ENCODE measurements at regions not wholly inside any gene's neighbourhood (a gene's known extent, or its start where the extent isn't known, plus 50 kb on each side); places are given as distances from the start of the nearest gene placed in this dataset.

DNA sequence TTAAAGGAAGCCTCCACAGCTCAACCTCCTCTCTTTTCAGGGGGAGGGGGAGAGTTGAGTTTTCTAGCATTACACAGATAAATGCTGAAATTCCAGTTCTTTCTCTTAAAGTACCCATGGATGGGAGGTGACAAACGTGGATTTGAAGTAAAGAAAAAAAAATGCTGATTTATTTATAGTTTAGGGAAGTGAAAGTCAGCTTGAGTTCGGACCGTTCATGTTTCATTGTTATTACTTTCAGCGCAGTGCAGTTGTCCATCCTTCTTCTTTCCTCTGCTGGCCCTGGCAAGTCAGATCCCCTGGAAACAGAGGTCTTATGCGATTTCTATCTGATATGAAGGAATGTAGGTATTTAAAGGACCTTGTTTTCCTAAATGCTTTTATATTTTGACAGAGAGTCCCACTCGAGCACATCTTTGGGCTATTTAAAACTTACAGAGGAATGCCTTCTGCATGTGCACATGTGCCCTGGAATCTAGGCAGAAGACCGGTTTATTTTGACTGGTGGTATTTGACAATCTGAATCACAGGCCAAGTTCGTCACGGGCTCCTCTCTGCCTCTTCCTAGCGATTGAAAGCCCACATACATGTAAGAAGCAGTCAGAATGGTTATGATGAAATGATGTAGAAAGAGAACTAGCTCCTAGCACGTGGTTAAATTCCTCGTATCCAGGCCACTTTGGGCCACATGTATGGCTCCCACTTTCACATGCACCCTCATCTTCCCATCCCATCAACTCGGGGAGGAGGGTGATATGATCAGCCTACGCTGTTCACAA is 385.2 kb upstream of the KLF4 start:
- Histone ChIP-seq H3K9ac (ENCODE audit: low read length) (no peak overlapping the region), H3K4me1 (ENCODE audit: control insufficient read depth, insufficient read depth, low read length) (no peaks in the 10 kb centered on the region), H3K36me3 (ENCODE audit: control insufficient read depth, insufficient read depth, low read length) (no peaks in the 10 kb centered on the region), H3K9me3 (ENCODE audit: control insufficient read depth, low read length) (no peaks in the 10 kb centered on the region), H3K27me3 (ENCODE audit: control insufficient read depth, insufficient read depth, low read length) (no peaks in the 10 kb centered on the region), H3K4me3 (ENCODE audit: low read length) (no peak overlapping the region)

DNA sequence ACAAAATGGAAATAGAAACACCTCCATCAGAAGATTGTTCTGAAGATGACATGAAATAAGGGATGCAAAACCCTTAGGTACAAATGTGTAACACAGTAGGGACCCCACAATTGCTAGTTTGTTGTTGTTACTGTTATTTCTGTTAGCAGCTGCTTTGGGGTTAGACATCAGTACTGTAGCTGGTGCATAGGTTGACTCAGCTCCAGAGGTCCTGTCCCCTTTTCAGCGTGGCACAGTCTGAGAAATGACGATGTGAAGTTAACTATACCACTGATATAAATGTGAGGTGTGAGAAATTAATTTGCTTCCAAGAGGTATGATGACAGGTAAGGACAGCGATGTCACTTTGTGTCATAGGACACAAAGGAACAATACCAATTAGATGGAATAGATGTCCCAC is 384.6 kb upstream of the KLF4 start:
- Histone ChIP-seq H3K4me1 (ENCODE audit: control insufficient read depth, insufficient read depth, low read length) (no peaks in the 10 kb centered on the region), H3K9me3 (ENCODE audit: control insufficient read depth, low read length) (no peaks in the 10 kb centered on the region), H3K9ac (ENCODE audit: low read length) (no peak overlapping the region), H3K4me3 (ENCODE audit: low read length) (no peak overlapping the region), H3K27me3 (ENCODE audit: control insufficient read depth, insufficient read depth, low read length) (no peaks in the 10 kb centered on the region), H3K36me3 (ENCODE audit: control insufficient read depth, insufficient read depth, low read length) (no peaks in the 10 kb centered on the region)

DNA sequence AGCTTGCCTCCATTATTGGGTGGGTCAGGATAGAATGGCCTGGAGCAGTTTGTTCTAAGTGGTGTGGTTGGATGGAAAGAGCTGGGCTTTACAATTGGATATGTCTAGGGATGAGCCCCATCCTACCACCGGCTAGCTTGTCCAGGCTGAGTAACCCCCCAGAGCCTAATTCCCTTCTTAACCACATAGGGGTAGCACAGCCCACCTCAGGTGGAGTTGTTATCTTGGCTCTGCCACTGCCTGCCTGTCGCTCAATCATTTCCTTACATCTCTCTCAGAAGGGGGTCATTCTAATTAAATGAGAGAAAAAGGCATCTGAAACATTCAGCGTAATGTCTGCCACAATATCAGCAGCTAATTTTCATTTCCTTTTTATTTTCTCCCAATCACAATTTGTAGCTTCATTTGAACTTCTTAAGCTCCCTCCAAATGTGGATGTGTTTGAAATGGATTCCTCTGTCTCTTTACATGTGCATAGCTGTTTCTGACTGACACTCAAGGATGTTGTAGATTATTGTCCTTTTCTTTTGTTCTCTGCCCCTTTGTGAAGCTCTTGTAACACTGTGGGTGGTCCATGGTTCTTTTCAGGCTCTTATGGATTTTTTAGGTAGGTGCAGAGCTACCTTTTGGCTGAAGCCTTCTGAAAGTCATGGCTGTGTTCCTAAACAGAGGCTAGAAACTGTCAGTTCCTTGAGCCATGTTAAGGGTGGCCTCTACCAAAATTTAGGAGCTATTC is 383.1 kb upstream of the KLF4 start:
- no peaks in the 10 kb centered on the region for H3K27me3 ChIP-seq (ENCODE audit: control insufficient read depth, insufficient read depth, low read length)
- H3K9me3 ChIP-seq (ENCODE audit: control insufficient read depth, low read length): no peaks in the 10 kb centered on the region
- no peak overlapping the region for H3K9ac ChIP-seq (ENCODE audit: low read length)
- peaks cover 3% of the 10 kb centered on the region for H3K4me1 ChIP-seq (ENCODE audit: control insufficient read depth, insufficient read depth, low read length)
- H3K36me3 ChIP-seq (ENCODE audit: control insufficient read depth, insufficient read depth, low read length): no peaks in the 10 kb centered on the region
- no peak overlapping the region for H3K4me3 ChIP-seq (ENCODE audit: low read length)

DNA sequence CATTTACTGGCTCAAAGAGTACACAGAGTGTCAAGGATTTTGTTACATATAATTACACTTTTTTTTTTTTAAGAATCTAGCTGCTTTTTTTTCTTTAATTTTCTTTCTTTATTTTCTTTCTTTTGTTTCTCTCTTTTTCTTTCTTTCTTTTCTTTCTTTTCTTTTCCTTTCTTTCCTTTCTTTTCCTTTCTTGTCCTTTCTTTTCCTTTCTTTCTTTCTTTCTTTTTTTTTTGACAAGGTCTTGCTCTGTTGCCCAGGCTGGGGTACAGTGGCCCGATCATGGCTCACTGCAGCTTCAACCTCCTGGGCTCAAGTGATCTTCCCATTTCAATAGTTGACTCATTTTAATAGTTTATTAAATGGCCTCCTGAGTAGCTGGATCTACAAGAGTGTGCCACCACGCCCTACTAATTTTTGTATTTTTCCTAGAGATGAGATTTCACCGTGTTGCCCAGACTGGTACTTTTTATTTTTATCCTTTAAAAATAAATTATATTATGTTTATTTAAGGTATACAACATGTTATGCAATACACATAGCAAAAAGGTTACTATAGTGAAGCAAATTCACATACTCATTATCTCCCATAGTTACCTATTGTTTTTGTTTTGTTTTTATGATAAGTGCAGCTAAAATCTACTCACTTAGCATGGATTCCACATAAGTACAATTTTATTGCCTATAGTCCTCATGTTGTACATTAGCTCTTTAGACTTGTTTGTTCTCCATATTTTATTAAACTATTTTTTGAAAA is 381.5 kb upstream of the KLF4 start:
- Histone ChIP-seq H3K4me1 (ENCODE audit: control insufficient read depth, insufficient read depth, low read length) (peaks cover 7% of the 10 kb centered on the region), H3K36me3 (ENCODE audit: control insufficient read depth, insufficient read depth, low read length) (no peaks in the 10 kb centered on the region), H3K9ac (ENCODE audit: low read length) (no peak overlapping the region), H3K9me3 (ENCODE audit: control insufficient read depth, low read length) (no peaks in the 10 kb centered on the region), H3K4me3 (ENCODE audit: low read length) (no peak overlapping the region), H3K27me3 (ENCODE audit: control insufficient read depth, insufficient read depth, low read length) (no peaks in the 10 kb centered on the region)

DNA sequence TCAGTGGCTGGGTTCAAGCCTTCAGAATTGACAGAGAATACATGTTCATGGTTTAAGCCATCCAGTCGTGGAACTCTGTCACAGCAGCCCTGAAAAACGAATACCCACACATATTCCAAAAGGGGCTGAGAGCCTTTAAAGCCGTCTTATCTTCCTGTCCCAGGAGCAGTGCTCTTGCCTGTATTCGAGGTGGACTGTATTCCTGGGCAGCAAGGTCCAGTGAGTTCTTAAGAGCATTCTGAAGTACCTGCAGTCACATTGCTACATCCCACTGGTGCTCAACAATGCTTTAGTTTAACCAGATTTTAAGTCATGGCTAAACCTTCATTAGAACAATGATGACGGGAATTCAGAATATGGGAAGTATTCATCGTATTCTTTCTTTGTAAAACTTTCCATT is 380.7 kb upstream of the KLF4 start:
- Histone ChIP-seq H3K36me3 (ENCODE audit: control insufficient read depth, insufficient read depth, low read length) (no peaks in the 10 kb centered on the region), H3K9ac (ENCODE audit: low read length) (no peak overlapping the region), H3K9me3 (ENCODE audit: control insufficient read depth, low read length) (no peaks in the 10 kb centered on the region), H3K4me1 (ENCODE audit: control insufficient read depth, insufficient read depth, low read length) (peaks cover 7% of the 10 kb centered on the region), H3K4me3 (ENCODE audit: low read length) (no peak overlapping the region), H3K27me3 (ENCODE audit: control insufficient read depth, insufficient read depth, low read length) (no peaks in the 10 kb centered on the region)

DNA sequence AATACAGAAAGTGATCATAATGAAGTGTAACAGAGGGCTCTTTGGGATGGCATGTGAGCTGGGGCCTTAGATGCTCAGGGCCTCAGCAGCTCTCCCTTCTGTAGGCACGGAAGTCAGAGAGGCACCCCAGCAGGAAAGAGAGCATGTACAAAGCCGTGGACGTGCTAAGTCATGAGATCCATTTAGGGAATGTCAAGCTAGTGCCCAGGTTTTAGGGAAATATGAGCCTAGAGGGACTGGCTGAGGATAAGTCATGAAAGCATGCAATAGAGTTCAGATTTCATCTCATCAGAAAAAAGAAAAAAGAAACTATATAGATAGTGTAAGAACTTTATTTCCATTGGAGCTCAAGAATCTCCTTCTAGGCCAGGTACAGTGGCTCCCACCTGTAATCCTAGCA is 379.5 kb upstream of the KLF4 start:
- Histone ChIP-seq H3K36me3 (ENCODE audit: control insufficient read depth, insufficient read depth, low read length) (no peaks in the 10 kb centered on the region), H3K9me3 (ENCODE audit: control insufficient read depth, low read length) (no peaks in the 10 kb centered on the region), H3K27me3 (ENCODE audit: control insufficient read depth, insufficient read depth, low read length) (no peaks in the 10 kb centered on the region), H3K4me1 (ENCODE audit: control insufficient read depth, insufficient read depth, low read length) (peaks cover 7% of the 10 kb centered on the region), H3K9ac (ENCODE audit: low read length) (no peak overlapping the region), H3K4me3 (ENCODE audit: low read length) (no peak overlapping the region)

DNA sequence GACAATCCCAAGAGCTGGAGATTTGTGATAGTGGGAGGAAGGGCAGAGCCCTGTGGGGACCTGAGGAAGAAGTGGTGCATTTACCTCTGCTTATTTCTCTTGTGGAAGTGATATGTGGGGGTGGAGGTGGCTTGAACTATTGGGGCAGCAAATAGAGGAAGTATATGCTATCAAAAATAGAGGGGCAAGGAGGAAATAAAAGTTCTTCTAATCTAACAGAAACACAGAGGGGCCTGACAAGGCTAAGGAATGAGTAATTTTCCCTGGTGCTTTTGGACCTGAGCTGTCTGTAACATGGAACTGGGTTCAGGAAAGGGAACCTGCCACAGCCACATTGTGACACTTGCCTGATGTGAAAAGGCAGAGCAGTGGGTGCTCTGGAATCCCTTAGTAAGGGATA is 378.6 kb upstream of the KLF4 start:
- no peak overlapping the region for H3K9ac ChIP-seq (ENCODE audit: low read length)
- H3K4me1 ChIP-seq (ENCODE audit: control insufficient read depth, insufficient read depth, low read length): peaks cover 7% of the 10 kb centered on the region
- no peaks in the 10 kb centered on the region for H3K9me3 ChIP-seq (ENCODE audit: control insufficient read depth, low read length)
- no peaks in the 10 kb centered on the region for H3K36me3 ChIP-seq (ENCODE audit: control insufficient read depth, insufficient read depth, low read length)
- no peak overlapping the region for H3K4me3 ChIP-seq (ENCODE audit: low read length)
- H3K27me3 ChIP-seq (ENCODE audit: control insufficient read depth, insufficient read depth, low read length): no peaks in the 10 kb centered on the region

DNA sequence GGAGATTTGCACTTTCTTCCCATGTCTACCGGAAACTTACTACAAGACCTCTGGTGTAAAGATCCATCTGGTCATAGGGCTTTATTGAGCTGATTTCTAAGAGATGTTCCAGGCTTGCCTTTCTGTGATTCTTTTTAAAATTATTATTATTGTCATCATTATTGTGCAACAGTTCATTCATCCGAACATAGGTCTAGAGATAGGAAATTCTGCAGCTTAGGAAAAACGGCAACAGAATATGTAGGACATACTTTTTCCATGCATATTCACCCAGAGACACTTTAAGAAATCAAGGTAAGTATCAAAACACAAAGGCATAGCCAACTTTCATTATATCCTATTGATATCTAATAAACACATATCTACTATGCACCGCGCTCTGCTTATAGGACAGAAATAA is 378.2 kb upstream of the KLF4 start:
- H3K36me3 ChIP-seq (ENCODE audit: control insufficient read depth, insufficient read depth, low read length): no peaks in the 10 kb centered on the region
- H3K4me3 ChIP-seq (ENCODE audit: low read length): no peak overlapping the region
- peaks cover 7% of the 10 kb centered on the region for H3K4me1 ChIP-seq (ENCODE audit: control insufficient read depth, insufficient read depth, low read length)
- H3K9ac ChIP-seq (ENCODE audit: low read length): no peak overlapping the region
- no peaks in the 10 kb centered on the region for H3K9me3 ChIP-seq (ENCODE audit: control insufficient read depth, low read length)
- no peaks in the 10 kb centered on the region for H3K27me3 ChIP-seq (ENCODE audit: control insufficient read depth, insufficient read depth, low read length)

DNA sequence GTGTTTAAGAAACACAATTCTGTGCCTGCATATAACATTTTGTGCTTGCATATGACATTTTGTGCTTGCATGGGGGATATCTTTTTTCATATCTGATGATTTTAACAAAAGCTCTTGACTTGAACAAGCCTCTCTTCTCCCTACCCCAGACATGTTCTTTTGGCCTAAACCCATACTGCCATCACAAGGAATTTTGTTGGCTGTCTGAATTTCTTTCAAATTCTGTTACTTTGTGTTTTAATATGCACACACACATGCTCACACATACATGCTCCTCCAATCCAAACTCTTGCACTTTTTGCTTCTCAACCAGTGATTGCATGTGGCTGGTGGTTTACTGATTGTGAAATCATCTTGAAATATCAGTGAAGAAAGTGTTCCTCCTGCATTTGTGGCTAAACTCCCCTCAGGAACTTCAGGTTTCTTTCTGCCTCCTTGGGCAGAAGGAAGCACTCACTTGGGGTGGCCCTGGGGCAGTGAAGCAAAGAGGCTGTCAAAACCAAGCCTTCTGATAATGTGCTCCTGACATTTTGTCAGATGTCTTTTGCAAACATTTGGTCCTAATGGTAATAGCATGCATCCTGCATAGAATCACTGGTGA is 377.2 kb upstream of the KLF4 start:
- Histone ChIP-seq H3K9ac (ENCODE audit: low read length) (no peak overlapping the region), H3K4me3 (ENCODE audit: low read length) (no peak overlapping the region), H3K4me1 (ENCODE audit: control insufficient read depth, insufficient read depth, low read length) (peaks cover 7% of the 10 kb centered on the region), H3K9me3 (ENCODE audit: control insufficient read depth, low read length) (no peaks in the 10 kb centered on the region), H3K36me3 (ENCODE audit: control insufficient read depth, insufficient read depth, low read length) (no peaks in the 10 kb centered on the region), H3K27me3 (ENCODE audit: control insufficient read depth, insufficient read depth, low read length) (no peaks in the 10 kb centered on the region)

DNA sequence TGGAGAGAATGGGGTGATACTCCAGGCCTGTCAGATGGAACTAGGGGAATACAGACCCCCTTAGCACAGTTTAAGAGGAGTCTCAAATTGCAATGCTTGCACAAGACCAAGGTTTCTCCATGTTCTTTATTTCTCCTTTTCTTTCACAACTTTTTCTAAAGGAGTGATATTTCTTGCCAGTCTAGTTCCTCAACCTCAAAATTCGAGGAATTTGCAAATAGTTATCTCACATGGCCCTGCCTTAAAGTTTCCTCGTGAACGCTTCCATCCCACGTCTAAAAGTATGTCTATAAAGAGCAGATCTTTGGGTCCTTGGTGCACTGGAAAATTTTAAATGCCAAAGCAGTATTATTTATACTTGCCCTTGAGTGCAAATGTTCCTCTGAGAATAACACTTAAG is 373.8 kb upstream of the KLF4 start:
- H3K4me3 ChIP-seq (ENCODE audit: low read length): no peak overlapping the region
- no peak overlapping the region for H3K9ac ChIP-seq (ENCODE audit: low read length)
- H3K36me3 ChIP-seq (ENCODE audit: control insufficient read depth, insufficient read depth, low read length): no peaks in the 10 kb centered on the region
- no peaks in the 10 kb centered on the region for H3K9me3 ChIP-seq (ENCODE audit: control insufficient read depth, low read length)
- no peaks in the 10 kb centered on the region for H3K27me3 ChIP-seq (ENCODE audit: control insufficient read depth, insufficient read depth, low read length)
- peaks cover 4% of the 10 kb centered on the region for H3K4me1 ChIP-seq (ENCODE audit: control insufficient read depth, insufficient read depth, low read length)

DNA sequence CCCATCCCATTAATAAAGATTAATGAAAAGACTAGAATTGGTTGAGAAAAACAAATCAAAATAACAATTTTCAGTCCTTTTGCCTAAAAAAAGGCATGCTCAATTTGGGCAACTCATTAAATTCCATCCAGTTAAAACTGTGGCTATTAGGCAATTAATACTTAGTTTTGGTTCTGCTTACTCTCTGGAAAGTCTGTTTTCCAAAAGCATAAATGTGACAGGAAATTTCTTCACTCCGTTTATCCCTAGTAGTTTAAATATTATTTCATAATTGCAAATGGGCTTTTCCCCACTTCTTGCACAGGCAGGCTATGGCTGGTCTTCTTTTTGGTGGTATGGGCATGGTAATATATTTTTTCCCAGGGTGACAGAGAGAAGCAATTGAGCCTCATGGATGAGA is 373.3 kb upstream of the KLF4 start:
- H3K4me1 ChIP-seq (ENCODE audit: control insufficient read depth, insufficient read depth, low read length): peaks cover 4% of the 10 kb centered on the region
- no peaks in the 10 kb centered on the region for H3K9me3 ChIP-seq (ENCODE audit: control insufficient read depth, low read length)

DNA sequence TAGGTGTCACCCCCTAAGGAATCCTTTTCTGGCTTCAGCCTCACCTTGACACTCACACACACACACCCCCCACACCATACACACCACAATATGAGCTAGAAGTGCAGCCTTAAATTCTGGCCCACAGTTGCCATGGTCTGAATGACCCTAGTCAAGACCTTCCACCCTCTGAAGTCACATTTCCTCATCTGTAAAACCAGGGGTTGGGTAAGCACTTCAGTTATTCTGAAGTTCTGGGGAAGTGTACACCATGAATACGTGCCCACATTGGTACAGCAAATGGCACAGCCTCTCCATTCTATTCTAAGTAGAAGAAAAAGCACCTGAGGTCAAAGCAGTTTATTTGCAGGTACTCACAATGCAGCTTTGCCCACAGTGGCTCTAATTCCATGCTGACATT is 372.8 kb upstream of the KLF4 start:
- peaks cover 3% of the 10 kb centered on the region for H3K4me1 ChIP-seq (ENCODE audit: control insufficient read depth, insufficient read depth, low read length)

More for the DNA sequence above, 373.3 kb upstream of the KLF4 start:
- H3K9ac ChIP-seq (ENCODE audit: low read length): no peak overlapping the region
- H3K27me3 ChIP-seq (ENCODE audit: control insufficient read depth, insufficient read depth, low read length): no peaks in the 10 kb centered on the region
- no peak overlapping the region for H3K4me3 ChIP-seq (ENCODE audit: low read length)
- no peaks in the 10 kb centered on the region for H3K36me3 ChIP-seq (ENCODE audit: control insufficient read depth, insufficient read depth, low read length)

More for the DNA sequence above, 372.8 kb upstream of the KLF4 start:
- Histone ChIP-seq H3K9ac (ENCODE audit: low read length) (no peak overlapping the region), H3K27me3 (ENCODE audit: control insufficient read depth, insufficient read depth, low read length) (no peaks in the 10 kb centered on the region), H3K36me3 (ENCODE audit: control insufficient read depth, insufficient read depth, low read length) (no peaks in the 10 kb centered on the region), H3K4me3 (ENCODE audit: low read length) (no peak overlapping the region), H3K9me3 (ENCODE audit: control insufficient read depth, low read length) (no peaks in the 10 kb centered on the region)

Measured in mucosa of stomach (tissue), 1 donor.